HEK293T (cell line): ENCODE measurements at regions not wholly inside any gene's neighbourhood (a gene's known extent, or its start where the extent isn't known, plus 50 kb on each side); places are given as distances from the start of the nearest gene placed in this dataset.

Experiments used
- ARNT ChIP-seq: fragments of 450-650 bp; IDR thresholded peaks from 2 replicates; pipeline ENCODE4 v1.6.1; 2017; ENCODE audit warnings: mild to moderate bottlenecking
- BHLHE40 ChIP-seq: fragments of 450-650 bp; IDR thresholded peaks from 2 replicates; pipeline ENCODE4 v1.6.1; 2016; ENCODE audit warnings: mild to moderate bottlenecking, moderate library complexity, borderline replicate concordance
- FOXA1 ChIP-seq: fragments of 450-650 bp; IDR thresholded peaks from 2 replicates; pipeline ENCODE4 v1.6.1; 2016; ENCODE audit warnings: mild to moderate bottlenecking
- FOXK2 ChIP-seq: fragments of 450-650 bp; IDR thresholded peaks from 2 replicates; pipeline ENCODE4 v1.6.1; 2016; ENCODE audit warnings: mild to moderate bottlenecking
- FOXM1 ChIP-seq: fragments of 450-650 bp; IDR thresholded peaks from 2 replicates; pipeline ENCODE4 v1.6.1; 2017; ENCODE audit warnings: mild to moderate bottlenecking, borderline replicate concordance
- HDGF ChIP-seq: fragments of 450-650 bp; IDR thresholded peaks from 2 replicates; pipeline ENCODE4 v1.6.1; 2017; ENCODE audit warnings: antibody characterized with exemption, borderline replicate concordance
- LEF1 ChIP-seq: fragments of 450-650 bp; IDR thresholded peaks from 2 replicates; pipeline ENCODE4 v1.6.1; 2017; ENCODE audit warnings: mild to moderate bottlenecking, borderline replicate concordance
- NFRKB ChIP-seq: fragments of 450-650 bp; IDR thresholded peaks from 2 replicates; pipeline ENCODE4 v1.6.1; 2016; ENCODE audit warnings: mild to moderate bottlenecking, moderate library complexity
- PKNOX1 ChIP-seq: fragments of 450-650 bp; IDR thresholded peaks from 2 replicates; pipeline ENCODE4 v1.6.1; 2016
- SP1 ChIP-seq: fragments of 450-650 bp; IDR thresholded peaks from 2 replicates; pipeline ENCODE4 v1.6.1; 2017
- SUZ12 ChIP-seq: fragments of 450-650 bp; IDR thresholded peaks from 2 replicates; pipeline ENCODE4 v1.6.1; 2016; ENCODE audit warnings: mild to moderate bottlenecking
- ZNF384 ChIP-seq: fragments of 450-650 bp; IDR thresholded peaks from 2 replicates; pipeline ENCODE4 v1.6.1; 2016

GRCh38 chr6:40642190-40642589 is 55.0 kb upstream of the LRFN2 start:
- TF ChIP-seq NFRKB (no peak), LEF1 (no peak), SUZ12 (no peak), SP1 (no peak), PKNOX1 (no peak), FOXK2 (no peak), ZNF384 (no peak), BHLHE40 (no peak), FOXM1 (no peak), ARNT (no peak), FOXA1 (no peak), HDGF (no peak)
